GM21737 (cell line): ENCODE measurements at regions not wholly inside any gene's neighbourhood (a gene's known extent, or its start where the extent isn't known, plus 50 kb on each side); places are given as distances from the start of the nearest gene placed in this dataset.
"Not testable (repeated sequence)": the region's sequence is repeated elsewhere in the genome, so short reads cannot be mapped to it uniquely, and the experiment has no call there.

Experiments used
- ATAC-seq: cut with Tn5 transposase; IDR thresholded peaks from one replicate; pipeline ENCODE4 v1.9.1; 2021; ENCODE audit warnings: mild to moderate bottlenecking, moderate library complexity; ENCODE audit not compliant: unreplicated experiment

GRCh38 chr6:21708320-21708580 lies 114.7 kb downstream of the SOX4 start:
- ATAC-seq = no peak

GRCh38 chr6:21710216-21710615 lies 116.7 kb downstream of the SOX4 start:
- ATAC-seq = no peak

- ATAC-seq = no peak
Measured at GRCh38 chr6:21710908-21711627, 117.5 kb downstream of the SOX4 start.

GRCh38 chr6:21712213-21712612 lies 118.7 kb downstream of the SOX4 start:
- no peak for ATAC-seq

GRCh38 chr6:21713481-21713880 lies 119.9 kb downstream of the SOX4 start:
- no peak for ATAC-seq

GRCh38 chr6:21715180-21715579 lies 121.6 kb downstream of the SOX4 start:
- ATAC-seq = no peak

GRCh38 chr6:21722510-21722909 lies 129.0 kb downstream of the SOX4 start:
- no peak for ATAC-seq

- ATAC-seq = no peak
Measured at GRCh38 chr6:21726676-21727075, 133.1 kb downstream of the SOX4 start.

- ATAC-seq = no peak
Measured at GRCh38 chr6:21728141-21728540, 134.6 kb downstream of the SOX4 start.

- no peak for ATAC-seq
Measured at GRCh38 chr6:21729431-21729830, 135.9 kb downstream of the SOX4 start.

- ATAC-seq = no peak
Measured at GRCh38 chr6:21730533-21730932, 137.0 kb downstream of the SOX4 start.

GRCh38 chr6:21731411-21732031 lies 138.0 kb downstream of the SOX4 start:
- no peak for ATAC-seq

- not testable (repeated sequence) for ATAC-seq
Measured at GRCh38 chr6:21732032-21732730, 138.6 kb downstream of the SOX4 start.

- ATAC-seq = no peak
Measured at GRCh38 chr6:21732731-21733130, 139.2 kb downstream of the SOX4 start.

- no peak for ATAC-seq
Measured at GRCh38 chr6:21733311-21733710, 139.8 kb downstream of the SOX4 start.

GRCh38 chr6:21734204-21734603 lies 140.7 kb downstream of the SOX4 start:
- ATAC-seq = no peak

- ATAC-seq = no peak
Measured at GRCh38 chr6:21738180-21739094, 144.9 kb downstream of the SOX4 start.

- ATAC-seq = no peak
Measured at GRCh38 chr6:21739241-21739640, 145.7 kb downstream of the SOX4 start.

GRCh38 chr6:21739838-21740237 lies 146.3 kb downstream of the SOX4 start:
- no peak for ATAC-seq

- no peak for ATAC-seq
Measured at GRCh38 chr6:21740376-21741124, 147.0 kb downstream of the SOX4 start.
